Retinal pigment epithelial cell (primary cell): ENCODE measurements at regions not wholly inside any gene's neighbourhood (a gene's known extent, or its start where the extent isn't known, plus 50 kb on each side); places are given as distances from the start of the nearest gene placed in this dataset.

ENCODE experiments used
- DNase-seq: peaks from one replicate; pipeline ENCODE4 v3.0.0-alpha.2; 2010; ENCODE audit warnings: low read depth
- H3K4me3 ChIP-seq: 2 replicates; pipeline ENCODE4 v1.5.1; 2011; ENCODE audit warnings: mild to moderate bottlenecking, low read length, control low read depth, moderate library complexity
- TF ChIP-seq, protein P1 (sequence below): conservative IDR thresholded peaks from 2 replicates; pipeline ENCODE4 v1.5.1; 2011; ENCODE audit warnings: low read depth, low read length, control low read depth, inconsistent platforms

DNA sequence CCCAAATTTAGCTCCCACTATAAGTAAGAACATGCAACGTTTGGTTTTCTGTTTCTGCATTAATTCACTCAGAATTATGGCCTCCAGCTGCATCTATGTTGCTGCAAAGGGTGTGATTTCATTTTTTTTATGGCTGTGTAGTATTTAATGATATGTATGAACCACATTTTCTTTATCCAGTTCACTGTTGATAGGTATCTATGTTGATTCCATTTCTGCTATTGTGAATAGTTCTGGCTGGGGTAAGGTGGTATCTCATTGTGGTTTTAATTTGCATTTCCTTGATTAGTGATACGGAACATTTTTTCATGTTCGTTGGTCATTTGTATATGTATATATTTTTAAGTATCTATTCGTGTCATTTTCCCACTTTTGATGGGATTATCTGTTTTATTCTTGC, 674.3 kb downstream of the NUP35 start:
- H3K4me3 ChIP-seq = no peak overlapping the region
- TF ChIP-seq, protein P1, sequence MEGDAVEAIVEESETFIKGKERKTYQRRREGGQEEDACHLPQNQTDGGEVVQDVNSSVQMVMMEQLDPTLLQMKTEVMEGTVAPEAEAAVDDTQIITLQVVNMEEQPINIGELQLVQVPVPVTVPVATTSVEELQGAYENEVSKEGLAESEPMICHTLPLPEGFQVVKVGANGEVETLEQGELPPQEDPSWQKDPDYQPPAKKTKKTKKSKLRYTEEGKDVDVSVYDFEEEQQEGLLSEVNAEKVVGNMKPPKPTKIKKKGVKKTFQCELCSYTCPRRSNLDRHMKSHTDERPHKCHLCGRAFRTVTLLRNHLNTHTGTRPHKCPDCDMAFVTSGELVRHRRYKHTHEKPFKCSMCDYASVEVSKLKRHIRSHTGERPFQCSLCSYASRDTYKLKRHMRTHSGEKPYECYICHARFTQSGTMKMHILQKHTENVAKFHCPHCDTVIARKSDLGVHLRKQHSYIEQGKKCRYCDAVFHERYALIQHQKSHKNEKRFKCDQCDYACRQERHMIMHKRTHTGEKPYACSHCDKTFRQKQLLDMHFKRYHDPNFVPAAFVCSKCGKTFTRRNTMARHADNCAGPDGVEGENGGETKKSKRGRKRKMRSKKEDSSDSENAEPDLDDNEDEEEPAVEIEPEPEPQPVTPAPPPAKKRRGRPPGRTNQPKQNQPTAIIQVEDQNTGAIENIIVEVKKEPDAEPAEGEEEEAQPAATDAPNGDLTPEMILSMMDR = no peak
- no peak for DNase-seq

DNA sequence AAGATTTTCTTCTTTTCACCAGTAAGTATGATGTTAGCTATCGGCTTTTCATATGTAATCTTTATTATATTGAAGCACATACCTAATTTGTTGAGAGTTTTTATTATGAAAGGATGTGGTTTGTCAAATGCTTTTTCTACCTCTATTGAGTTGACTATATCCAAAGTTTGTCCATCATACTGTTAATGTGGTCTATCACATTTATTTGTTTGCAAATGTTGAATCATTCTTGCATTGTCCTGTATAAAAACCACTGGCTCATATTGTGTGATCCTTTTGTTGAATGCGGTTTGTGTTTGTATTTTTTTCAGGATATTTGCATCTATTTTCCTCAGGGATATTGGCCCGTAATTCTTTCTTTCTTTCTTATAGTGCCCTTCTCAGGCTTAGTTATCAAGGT, 675.5 kb downstream of the NUP35 start:
- TF ChIP-seq, protein P1 = no peak
- no peak for DNase-seq
- H3K4me3 ChIP-seq = no peak overlapping the region

DNA sequence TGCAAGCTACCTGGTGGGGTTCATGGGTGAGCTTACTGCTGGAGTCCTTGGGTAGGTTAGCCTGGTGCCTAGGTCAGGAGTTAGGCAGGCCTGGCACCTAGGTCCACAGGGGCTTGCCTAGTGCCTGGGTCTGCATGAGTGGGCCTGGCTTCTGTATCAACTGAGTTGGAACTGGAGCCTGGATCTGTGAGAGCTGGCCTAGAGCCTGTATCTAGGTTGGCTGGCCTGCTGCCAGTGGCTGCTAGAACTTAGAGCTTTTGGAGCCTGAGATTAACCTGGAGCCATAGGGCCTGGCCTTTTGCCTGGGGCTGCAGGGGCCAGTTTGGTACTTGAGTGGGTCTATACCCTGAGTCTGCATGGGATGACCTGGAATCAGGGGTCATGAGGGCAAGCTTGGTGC, 679.4 kb downstream of the NUP35 start:
- TF ChIP-seq, protein P1 = no peak
- H3K4me3 ChIP-seq = no peak overlapping the region
- no peak for DNase-seq

DNA sequence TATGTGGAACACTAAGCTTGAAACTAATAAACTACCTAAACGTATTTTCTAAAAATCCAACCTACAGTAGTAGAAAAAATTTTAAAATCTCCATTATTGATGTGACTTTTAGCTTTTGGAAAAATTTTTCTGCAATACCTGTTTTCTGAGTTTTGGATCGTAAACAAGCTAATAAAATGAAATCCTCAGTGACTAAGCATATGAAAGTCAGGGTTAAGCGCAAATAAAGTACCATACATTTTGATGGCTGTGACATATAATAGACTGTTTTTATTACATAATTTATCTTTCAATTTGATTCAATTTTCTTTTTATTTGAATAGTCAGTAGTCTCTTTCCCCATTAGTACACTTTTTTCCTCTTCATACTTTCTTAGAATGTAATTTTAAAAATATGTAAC, 683.6 kb downstream of the NUP35 start:
- TF ChIP-seq, protein P1 = no peak
- H3K4me3 ChIP-seq = no peak overlapping the region
- DNase-seq = no peak

DNA sequence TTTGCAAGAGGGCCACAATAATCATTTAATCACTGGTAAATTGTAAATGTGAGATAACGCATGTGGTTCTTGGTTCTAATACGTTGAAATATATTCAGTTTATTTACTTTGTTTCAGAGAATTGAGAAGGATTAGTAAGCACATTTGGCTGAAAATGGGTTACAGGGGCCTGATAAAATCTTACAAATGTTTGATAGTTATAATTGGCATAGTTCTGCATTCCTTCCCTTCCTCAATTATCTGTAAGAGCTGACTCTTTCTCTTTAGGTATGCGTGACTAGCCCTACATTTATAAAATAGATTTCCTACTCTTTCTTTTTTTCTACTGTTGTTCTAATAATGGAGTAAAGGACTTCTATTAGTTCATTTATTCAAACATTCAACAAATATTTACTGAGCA, 685.2 kb downstream of the NUP35 start:
- DNase-seq = no peak
- TF ChIP-seq, protein P1 = no peak
- H3K4me3 ChIP-seq = no peak overlapping the region

DNA sequence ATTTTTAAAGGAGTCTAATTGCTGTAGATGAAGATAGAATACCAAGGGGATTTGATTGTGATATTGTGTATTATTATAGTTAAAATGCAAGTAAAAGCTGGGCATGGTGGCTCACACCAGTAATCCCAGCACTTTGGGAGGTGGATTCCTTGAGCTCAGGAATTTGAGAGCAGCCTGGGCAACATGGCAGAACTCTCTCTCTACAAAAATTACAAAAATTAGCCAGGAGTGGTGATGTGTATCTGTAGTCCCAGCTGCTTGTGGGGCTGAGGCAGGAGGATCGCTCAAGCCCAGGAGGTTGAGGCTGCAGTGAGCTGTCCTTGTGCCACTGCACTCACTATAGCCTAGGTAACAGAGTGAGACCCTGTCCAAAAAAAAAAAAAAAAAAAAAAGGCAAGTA, 687.0 kb downstream of the NUP35 start:
- TF ChIP-seq, protein P1 = no peak

DNA sequence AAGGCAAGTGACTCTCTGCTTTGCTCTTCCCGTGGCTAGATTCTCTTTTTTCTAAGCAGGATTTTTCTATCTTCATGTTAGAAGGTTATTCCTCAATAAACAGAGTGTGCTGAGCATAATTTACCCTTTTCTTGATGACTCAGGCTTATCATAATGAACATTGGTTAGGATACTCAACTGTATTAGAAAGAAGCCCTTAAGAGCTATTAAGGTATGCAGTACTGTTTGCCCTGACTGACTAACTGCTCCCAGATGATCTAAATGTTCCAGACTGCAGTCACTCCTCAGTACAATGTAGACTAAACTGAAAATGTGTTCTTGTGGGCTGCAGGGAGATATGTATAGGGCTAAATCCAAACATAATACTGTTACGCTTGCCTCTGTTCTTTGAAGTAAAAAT, 687.8 kb downstream of the NUP35 start:
- TF ChIP-seq, protein P1 = no peak
- H3K4me3 ChIP-seq = no peak overlapping the region
- no peak for DNase-seq

More for the DNA sequence above, 687.0 kb downstream of the NUP35 start:
- no peak for DNase-seq
- H3K4me3 ChIP-seq = no peak overlapping the region
